NCI-H1417 treated with DMSO at 0.1 percent for 48 hours (cell line): ENCODE measurements at regions not wholly inside any gene's neighbourhood (a gene's known extent, or its start where the extent isn't known, plus 50 kb on each side); places are given as distances from the start of the nearest gene placed in this dataset.

ENCODE experiments used
- DNase-seq: peaks from one replicate; lab custom pipeline; 2025; lab: John Stamatoyannopoulos, UW

DNA sequence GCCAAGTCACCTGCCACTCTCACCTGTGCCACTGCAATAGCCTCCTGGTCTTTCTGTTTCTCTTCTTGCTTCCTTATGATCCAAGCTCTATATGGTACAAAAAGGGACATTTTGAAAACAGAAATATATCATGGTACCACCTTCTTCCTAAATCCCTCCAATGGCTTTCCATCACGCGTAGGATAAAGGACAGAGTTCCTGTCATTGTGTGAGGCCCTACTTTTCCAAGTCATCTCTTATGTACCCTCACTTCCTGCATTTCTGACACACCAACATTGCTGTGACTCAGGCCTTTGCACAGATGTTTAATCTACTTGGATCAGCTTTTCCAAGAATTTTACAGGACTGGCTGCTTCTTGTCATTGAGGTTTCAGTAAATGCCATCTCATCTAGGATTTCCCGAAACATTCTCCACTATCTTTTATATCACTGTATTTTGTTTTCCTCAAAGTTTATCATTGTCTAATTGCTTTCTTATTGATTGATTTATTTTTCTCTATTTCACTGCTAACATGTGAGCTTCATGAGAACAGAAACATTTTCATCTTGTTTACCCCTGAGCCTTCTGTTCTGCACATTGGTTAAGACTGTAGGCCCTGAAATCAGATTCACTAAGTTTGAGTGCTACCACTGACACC lies 426.1 kb upstream of the FANCL start:
- DNase-seq: no peak

DNA sequence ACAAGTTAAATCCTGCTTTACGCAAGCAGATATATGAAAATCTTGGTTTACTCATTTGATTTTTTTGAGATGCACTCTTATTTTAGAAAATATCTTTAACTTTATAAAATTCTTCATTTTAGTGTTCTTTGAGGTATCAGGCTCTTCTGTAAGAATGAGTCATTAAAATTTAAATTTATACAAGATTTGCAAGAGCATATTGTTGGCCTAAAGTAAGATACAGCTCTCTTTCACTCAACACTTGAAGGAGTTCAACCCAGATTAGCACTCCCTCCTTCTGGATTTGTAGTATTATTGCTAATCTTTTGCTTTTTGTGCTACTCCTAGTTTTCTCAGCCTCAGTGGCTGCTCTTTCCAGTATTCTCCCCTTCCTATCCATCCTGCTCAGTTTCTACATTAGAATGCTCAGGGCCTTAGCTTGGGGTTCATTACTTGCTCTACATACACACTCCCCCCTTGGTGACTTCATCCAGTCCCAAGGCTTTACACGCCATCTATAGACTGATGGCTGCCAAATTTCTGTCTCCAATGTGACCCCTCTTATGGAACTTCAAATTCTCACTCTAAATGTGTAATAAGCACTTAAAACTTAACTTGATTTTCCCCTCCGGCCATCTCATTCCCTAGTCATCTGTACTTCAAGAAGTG lies 425.3 kb upstream of the FANCL start:
- no peak for DNase-seq

DNA sequence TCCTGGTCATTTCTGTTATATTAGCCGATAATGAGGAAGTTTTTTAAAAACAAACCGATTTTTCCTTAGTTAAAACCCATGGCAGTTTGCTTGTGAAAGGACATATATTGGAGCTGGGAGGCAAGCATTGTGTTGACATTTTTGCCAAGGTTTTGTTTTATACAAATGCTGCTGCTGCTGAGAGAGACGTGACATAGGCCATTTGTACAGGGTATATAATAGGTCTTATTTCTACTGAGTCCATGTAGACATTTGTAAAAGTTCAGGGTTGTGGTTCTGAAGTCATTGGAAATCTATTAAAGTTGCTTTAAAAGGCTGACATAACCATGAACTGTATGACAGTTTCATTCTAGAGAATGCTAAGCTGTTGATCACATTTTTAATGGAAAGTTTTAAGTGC lies 424.0 kb upstream of the FANCL start:
- DNase-seq: no peak

DNA sequence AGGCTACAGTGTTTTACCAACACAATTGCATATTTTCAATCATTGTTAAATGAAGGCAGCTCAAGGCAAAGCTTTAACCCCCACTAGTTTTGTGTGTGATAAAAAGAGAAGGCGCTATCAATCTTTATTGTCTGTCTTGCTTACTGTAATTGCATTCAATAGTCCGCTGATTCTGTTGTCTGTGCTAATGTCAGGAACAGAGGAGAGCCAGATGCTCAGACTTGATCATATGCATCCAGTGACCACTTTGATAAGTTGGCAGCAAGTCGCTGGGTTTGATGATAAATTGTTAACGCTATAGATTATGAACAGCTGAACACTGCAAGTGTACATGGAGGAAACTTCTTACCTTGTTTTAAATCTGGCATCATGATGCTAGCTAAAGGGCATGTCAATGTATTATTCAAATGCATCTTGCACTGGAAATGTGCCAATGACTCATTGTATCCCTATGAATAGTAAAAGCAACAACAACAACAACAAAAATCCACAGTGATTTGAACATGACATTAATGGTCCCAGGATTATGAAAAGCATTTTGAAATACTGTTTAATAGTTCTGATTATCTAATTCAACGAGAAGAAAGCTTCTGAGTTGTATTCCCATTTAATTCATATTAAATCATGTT lies 423.5 kb upstream of the FANCL start:
- no peak for DNase-seq

DNA sequence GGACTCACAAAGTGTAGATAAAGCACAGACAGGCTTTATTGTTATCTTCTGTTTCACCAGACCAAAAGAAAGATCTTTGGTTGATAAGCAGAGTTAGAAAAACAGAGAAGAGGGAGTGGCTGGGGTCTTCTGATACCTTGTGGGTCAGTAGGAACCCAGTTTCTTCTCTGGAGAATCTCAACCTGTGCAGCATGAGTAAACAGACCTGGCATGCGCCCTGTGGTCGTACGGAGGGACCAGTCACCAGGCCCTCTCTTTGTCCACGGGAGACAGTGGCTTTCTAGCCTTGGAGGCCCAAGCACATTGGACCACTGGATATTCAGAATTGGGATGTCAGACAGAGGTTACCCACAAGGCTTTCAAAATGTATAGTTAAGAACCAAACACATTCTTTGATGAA lies 418.9 kb upstream of the FANCL start:
- no peak for DNase-seq

DNA sequence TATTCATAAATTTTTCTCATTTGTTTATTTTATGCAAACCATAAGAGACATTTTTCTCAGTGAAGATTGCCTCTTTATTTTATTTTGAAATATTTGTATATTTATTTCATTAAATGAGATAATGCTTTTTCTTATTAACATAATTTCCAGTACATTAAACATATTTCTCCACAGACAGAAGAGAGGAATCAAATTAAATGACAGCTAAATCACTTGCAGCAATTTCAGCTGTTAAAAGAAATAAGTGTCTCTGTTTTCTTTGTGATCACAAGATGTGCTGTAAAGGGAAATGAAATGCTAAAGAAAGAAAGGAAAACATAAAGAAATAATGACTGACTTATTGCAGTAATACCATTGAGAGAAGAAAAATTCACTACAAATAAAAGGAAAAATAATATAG lies 414.0 kb upstream of the FANCL start:
- no peak for DNase-seq

DNA sequence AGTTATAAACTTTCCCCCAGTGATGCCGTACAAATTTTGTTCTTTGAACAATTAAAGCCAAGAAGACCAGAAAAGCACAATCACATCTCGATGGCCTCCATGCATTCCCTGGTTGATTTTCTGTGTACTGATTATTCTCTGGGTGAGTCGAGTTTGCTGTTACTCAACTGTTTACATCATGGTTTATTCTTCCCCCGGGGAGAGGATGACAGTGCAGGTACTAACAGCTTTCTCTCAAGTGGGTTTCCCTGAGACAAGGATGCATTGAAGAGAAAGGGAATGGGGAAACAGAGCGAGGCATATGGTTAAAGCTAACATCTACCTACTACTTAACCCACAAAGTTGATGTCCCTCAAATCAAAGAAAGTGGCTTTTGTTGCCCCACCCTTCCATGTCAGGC lies 410.8 kb upstream of the FANCL start:
- no peak for DNase-seq

DNA sequence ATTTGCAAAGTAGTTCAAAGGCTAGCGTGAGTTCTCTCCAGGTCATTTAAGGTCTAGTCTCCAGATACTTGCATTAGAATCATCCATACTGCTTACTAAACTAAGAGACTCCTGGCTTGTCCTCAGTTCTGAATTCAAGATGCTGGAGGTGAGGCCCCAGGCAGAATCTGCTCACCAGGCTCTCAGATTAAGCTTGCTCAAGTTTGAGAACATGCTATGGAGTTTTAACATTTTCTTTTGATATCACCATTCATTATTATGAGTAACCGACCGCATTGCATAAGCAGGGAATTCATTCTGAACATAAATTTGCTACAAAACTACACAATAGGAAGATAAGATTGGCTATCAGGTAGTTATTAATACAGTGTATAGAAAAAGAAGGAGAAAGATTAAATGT lies 409.7 kb upstream of the FANCL start:
- no peak for DNase-seq

DNA sequence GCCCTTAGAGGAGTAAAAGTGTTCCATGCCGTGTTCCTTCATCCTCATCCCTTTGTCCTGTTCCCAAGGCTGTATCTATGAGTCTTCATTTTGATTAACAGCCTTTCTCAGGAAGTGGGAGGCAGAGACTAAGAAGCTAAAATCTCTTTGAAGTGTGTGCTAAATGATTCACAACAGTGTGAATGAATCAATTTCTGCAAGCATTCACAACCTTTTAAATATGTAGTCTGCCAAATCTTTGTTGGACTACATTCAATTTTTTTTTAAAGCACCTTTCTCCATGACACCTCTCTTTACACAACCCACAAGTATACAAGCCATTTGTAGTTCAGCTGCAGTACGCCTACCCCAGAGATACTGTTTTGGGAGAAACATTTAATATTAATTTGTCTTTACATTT lies 408.6 kb upstream of the FANCL start:
- no peak for DNase-seq

DNA sequence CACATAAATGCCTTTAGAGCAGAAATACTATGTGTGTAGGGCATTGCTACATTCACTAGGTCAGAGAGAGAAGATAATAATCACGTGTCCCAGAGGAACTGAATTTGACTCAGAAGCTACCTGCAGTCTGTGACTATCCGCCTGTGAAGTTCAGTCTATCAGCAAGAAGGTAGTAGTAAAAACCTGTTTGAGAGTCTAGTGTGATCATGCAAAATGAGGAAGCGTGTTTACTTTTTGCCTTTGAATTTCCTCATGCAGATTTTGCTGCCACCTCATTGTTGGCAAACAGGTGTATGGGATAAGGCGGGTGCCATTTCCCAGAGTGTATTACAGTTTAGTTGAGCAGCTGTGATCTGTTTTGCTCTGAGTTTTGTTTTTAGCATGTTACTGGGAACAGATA lies 403.9 kb upstream of the FANCL start:
- DNase-seq: no peak

DNA sequence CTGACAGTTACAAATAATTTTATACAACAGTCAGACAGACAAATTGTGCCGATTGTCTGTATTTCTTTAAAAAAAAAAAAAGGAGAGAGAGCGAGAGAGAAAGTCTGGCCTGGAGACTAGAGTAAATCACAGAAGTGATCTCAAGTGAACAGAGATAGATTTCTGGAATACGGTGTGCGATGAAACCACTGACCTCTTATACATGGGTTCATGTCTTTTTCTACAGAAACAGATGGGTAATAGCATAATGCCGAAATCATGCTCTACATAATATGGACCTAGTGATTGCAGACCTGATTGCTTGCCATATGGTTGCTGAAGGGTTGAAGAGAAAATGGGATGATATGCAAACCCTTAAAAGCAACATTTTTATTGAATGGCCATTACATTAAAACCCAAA lies 403.3 kb upstream of the FANCL start:
- no peak for DNase-seq

DNA sequence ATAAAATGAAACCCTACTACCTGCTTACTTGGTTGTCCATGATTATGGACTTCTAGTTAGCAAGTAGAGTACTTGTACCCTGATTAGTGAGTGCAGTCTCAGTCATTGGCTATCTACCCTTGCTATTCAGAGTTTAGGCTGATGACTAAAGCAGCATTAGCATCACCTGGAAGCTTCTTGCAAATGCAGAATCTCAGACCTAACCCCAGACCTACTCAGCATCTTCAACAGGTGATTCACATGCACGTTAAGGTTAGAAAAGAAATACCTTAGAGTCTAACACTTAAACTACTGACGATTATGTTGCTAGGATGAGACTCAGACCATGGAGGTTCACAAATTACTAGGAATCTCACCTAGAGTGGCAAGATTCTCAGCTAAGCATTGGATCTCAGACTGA lies 399.9 kb upstream of the FANCL start:
- DNase-seq: no peak

DNA sequence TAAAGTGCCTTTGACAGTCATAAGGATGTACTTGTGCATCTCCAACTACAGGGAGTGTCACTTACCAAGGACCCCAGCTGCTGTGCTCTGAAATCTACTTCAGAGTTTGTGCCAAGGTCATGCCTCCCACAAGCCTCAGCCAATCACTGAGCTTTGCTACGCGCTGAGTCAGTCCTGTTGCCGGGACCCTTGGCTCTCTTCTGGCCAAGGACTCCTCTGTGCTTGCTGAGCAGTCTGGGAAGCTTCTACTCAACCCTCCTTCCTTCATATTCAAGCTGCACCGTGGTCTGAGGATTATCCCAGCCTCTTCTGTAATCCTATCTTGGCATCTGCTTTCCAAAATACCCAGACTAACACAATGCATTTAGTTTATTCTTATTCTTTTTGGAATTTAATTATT lies 398.9 kb upstream of the FANCL start:
- no peak for DNase-seq

DNA sequence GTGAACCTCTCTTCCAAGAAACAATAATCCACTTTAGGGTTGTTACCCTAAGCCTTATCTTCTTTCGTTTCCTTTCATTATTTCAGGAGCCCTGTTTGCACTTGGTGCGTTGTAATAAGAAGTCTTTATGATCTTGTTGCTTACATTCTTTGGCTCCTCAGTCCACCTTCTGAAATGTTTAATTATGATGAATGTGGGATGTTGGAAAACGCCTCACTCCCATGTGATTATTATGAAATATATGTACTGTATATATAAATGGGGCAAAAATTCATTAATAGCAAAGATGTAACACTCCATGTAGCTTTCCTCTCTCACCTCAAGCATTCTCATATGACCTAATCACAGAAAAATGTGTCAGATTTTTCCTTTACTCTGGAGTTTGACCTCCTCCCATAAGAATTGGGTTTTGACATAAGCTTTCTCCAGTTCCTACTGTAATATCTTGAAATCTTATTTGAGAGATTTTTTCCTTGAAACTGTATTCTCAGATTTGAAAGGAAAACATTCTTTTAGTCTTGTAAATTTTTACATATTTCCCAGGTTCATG lies 397.2 kb upstream of the FANCL start:
- DNase-seq: no peak

DNA sequence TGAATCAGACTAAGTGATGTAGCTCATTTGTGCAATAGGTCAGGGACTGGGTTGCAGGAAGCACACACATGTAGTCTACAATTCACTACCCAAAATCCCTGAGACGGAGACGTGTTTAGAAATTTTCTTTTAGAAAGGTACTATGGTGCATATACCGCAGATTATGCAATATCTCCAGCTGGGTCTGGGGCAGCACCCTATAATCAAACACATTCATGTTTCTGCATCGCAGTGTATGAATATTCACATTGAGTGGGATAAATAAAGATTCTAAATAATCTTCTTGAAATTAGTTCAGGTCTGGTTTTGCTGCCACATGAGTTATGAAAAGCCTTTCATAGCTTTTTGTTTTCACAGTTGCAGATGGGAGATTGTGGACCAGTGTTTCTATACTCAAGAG lies 395.7 kb upstream of the FANCL start:
- no peak for DNase-seq

DNA sequence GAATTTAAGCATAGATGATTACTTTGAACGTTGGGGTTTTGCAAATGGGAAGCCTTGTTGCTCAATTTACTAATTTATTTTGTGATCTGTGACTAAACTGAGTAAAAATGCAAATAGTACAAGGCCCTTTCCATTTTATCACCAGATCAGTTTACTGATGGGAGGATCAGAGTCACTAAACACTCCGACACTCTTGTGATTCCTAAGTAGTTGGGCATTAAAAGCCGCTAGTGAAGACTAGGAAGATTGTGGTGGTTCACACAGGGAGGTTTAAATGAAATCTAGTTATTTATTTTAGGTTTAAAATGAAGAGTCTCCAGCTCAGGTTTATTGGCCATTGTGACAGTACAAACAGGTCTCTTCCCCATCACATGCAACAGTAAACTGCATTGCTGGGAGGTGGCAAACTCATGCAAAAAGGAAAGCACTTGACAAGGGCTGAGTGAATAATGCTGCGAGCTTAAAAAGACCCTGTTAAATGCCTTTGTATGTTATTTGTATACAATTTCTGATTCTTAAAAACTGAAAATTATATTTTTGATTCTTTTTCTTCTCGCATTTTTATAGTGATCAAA lies 394.8 kb upstream of the FANCL start:
- DNase-seq: no peak

DNA sequence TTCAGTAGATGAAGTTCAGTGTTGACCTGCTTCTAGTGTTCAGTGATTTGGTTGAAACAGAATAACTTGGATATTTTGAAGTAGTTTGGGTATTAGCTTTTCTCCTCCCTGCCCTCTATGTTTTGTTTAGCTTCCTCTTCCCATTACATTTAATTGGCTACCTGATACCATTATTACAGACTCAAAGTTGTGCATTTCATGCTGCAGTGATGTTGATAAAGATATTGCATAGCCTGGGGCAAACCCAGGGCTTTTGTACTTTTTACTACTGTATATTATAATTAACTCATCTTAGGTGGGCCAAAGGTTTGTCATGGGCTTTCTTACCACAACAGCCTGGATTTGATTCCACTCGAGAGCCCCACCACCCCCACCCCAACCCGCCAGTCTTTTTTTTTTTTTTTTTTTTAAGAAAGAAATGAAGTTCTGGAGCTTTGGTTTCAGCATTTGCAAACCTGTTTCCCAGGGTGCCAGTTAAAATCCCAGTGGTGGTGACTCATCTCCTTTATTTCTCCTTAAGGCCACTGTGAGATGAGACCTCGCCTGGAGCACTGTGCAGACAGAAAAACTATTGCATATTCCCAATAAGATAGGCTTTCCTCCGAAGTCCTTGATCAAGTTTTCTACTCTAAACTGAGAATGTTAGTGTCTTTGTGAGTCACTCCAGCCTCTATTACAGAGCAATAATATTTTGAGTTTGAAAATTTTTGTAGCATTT lies 393.7 kb upstream of the FANCL start:
- peak; percentile 42 for DNase-seq

DNA sequence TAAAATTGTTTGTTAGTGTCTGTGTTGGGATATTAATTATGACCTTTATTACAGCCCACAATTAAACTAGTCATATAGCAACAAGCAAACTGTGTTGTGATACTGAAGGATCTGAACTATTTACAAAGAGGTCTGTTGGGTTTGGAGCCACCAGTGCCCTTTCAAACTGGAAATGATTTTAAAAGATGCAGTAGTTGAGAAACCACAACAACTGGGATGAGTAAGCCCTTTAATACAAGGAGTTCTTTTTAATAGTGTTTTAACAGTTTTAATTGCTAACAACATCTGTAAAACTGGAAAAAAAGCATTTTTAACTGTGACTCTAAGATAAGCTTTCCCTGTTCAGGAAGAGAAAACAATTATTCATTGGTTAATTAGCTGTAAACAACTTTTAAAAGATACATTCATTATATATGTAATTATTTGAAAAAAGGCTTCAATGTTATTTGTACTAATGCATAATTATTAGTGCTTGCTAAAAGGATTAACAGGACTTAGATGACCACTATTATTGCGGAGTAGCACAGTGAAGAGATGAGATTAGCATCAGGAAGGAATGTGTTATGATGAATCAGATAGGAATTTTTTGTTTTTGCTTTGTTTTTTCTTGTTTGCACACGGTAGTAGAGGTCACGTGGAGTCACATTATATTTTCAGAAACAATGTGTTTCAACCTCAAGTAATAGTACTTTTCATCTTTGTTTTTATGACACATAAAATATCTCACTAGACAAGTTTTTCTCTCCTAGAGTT lies 392.7 kb upstream of the FANCL start:
- no peak for DNase-seq

DNA sequence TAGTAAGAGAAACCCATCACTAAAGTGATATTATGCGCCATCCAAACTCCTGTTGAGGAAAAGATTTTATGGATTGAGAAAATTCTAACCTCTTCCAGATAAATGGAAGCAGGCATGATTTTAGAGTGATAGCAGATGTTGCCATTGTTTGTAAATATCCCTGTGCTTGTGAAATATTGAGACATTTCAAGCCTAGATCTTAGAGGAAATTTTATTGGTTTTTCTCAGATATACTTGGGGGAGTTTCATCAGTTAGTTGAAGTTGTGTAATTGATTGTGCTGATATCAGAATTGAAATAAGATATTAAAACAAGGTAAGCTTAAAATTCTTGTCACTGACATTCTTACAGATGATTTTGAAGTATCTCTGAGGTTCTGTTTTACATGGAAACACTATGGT lies 390.9 kb upstream of the FANCL start:
- DNase-seq: no peak

DNA sequence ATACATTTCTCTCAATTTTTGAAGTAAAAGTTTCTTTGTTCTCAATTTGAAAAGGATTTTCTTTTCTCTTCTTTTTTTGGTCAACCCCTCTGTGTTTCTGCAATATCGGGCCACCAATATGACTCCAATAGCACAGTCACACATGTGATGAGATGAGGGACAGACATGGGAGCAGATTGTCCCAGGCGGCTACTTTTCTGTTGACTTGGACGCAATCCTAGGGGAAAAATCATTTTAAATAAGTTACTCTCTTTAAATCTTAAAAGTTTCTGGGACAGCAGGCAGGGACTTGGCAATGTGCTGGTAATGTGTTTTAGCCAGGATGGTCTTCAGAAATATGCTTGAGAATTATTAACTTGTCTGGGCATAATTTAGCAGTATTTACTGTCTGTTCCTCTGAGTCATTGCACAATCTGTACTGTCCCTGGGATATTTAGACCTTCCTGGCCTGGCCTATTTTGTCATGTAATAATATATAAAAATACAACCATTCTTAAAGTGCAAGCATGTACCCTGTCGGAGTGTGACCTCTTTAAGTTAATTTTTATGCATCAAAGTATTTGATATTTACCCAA lies 388.5 kb upstream of the FANCL start:
- no peak for DNase-seq

DNA sequence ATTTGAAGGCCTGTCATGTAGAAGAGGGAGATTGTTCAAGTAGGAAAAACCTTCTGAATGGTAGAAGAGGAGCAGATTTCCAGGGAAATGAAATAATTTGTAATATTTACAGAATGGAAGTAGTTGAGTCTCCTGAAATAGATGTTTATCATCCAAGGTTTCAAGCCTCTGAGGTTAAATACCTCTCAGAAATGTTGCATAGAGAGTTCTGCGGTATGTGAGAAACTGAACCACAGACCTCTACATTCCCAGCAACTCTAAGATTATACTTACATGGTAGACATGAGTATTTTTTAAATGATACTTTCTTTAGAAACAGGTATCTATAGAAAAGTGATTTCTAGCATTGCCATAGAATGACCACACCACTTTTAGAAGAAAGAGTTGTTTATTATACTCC lies 379.8 kb upstream of the FANCL start:
- DNase-seq: no peak
